DMS153 (cell line): ENCODE measurements at regions not wholly inside any gene's neighbourhood (a gene's known extent, or its start where the extent isn't known, plus 50 kb on each side); places are given as distances from the start of the nearest gene placed in this dataset.
"Not testable (repeated sequence)": the region's sequence is repeated elsewhere in the genome, so short reads cannot be mapped to it uniquely, and the experiment has no call there.

Experiments
- DNase-seq: peaks from one replicate; lab custom pipeline; 2025; lab: John Stamatoyannopoulos, UW

DNA sequence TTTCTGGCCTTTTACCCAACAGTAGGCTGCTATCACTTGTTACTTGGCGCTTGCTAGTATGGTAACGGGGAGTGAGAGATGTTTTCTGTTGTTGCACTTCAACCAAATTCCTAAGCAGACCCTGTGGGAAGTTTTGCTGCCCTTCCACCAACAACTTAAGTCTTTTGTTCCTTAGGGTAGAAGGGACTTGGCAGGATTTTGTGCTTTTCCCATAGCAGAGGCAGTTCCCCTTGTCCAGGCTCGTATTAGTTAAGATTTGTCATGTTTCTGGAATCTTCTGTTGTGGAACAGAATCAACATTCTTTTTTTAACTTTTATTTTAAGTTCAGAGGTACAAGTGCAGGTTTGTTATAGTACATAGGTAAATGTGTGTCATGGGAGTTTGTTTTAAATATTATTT lies 73.2 kb upstream of the SGIP1 start:
- DNase-seq = no peak

DNA sequence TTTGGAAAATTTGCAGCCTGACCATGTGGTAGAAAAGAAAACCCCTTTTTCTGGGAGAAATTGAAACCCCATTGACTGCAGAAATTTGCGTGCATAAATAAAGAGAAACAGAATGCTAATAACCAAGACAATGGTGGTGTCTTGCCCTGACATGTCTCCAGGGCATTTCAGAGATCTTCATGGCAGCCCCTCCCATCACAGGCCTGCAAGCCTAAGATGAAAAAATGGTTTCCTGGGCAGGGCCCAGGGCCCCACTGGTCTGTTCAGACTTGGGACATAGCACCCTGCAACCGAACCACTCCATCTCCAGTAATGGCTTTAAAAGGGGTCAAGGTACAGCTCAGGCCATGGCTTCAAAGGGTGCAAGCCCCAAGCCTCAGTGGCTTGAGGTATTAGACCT lies 71.6 kb upstream of the SGIP1 start:
- DNase-seq = no peak

DNA sequence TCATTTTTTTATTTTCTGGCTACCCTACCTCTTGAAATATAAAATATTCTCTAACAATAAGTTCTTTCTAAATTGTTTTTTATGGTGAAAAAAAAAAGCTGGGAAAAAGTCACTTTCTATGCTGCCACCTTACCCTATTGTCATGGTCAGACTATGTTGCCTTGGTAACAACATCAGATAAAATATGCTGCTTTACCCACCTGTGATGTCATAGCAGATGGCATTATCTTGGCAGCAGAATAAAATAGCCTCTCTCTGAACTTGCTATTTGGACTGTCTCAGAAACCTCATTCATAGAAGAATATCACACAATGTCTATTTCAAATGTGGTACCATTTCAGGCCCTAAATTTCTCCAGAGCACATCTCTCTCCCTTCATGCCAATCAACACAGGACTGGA lies 69.6 kb upstream of the SGIP1 start:
- no peak for DNase-seq

DNA sequence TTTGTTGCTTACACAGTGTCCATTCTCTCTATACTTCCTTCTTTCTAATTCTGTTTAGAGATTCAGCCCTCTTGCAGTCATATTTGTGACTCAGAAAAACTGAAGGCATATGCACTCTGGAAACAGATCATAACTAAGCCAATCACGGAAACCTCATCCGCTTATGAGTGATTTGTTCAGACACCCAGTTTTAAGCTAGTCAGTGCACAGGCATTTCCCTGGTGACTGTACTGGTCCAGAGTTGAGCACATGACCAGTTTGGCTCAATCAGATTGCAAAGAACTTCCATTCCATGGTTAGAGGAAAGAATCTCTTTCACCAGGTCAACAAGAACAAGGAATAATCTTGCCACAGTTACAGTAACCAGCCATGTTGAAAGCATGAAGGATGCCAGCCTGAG lies 69.2 kb upstream of the SGIP1 start:
- no peak for DNase-seq

DNA sequence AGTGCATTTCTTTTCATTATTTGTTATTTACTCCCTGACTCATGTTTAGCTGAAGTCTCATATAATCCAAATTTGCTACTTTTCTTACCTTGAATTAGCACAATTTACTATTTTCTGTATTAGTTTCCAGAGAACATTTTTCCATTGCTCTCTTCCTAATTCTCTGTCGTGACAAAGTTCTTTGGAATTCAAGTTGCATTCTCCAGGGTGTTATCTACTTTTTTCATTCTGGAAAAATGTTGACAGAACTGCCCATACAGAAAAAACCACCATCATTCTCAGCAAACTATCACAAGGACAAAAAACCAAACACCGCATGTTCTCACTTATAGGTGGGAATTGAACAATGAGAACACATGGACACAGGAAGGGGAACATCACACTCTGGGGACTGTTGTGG lies 67.3 kb upstream of the SGIP1 start:
- DNase-seq = not testable (repeated sequence)

DNA sequence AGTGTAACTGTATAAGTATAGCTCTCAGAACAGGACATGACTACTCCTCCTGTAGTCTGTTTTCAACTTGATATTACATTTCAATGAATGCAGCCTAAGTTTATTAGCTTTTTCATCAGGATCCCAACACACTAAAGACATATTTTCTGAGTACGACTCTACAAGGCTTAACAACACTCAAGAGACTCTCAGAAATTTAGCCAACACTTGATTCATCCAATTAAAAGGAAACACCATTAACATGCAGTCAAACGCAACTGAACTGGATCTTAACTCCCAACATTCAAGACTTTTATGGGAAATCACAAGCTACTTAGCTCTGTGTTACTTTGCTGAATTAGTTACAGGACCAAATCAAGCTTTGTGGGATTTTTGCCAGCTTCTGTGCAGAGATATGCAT lies 65.2 kb upstream of the SGIP1 start:
- no peak for DNase-seq

DNA sequence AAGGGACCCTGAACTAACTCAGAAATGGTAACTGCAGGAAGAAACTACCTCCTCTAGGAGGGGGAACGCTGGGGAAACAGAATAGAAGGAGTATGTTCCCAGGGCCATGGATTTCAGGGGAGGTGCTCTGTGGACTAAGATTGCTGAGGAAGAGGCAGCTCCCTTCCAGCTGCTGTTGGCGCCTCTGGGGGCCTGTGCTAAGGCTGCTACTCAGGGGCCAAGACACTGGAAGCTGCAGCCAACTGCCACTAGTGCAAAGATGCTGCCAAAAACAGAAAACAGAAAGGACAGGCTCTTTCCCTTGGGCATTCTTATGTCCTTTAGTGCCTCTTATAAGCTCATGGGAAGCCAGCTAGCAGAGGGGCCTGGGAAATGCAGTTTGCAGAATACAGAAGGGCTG lies 58.0 kb upstream of the SGIP1 start:
- DNase-seq = no peak

DNA sequence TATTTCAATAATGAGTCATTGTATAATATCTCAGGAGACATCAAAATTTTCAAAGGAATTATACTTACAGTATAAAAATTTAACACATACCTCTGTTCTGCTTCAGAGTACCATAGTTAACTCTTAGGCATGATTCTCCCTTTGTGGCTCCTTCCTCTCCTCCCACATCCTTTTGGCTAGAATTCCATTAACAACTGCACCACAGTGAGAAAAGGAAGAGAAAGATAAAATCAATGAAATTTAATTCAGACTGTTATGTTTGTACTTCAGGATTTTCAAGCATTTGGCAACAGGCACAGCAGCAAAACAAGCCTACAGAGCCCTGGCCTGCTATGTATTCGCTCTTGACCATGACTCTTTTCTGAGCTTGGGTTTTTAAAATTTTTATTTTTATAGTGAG lies 57.2 kb upstream of the SGIP1 start:
- no peak for DNase-seq

DNA sequence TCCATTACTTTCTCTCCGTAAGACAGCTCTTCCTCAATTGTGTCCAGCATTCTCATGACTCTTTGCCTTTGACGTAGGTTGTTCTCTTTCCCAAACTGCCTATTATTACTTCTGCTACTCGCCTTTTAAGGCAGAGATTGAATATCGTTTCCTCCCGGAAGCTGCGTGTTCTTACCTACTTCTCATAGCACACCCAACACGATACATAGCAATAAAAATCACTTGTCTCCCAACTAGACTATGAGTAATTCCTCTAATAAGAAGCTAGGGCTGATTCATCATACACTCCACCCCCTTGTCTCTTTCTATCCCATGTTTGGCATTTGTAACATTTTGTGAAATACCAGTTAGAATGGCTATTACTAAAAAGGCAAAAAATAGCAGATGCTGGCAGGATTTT lies 55.8 kb upstream of the SGIP1 start:
- DNase-seq = no peak

DNA sequence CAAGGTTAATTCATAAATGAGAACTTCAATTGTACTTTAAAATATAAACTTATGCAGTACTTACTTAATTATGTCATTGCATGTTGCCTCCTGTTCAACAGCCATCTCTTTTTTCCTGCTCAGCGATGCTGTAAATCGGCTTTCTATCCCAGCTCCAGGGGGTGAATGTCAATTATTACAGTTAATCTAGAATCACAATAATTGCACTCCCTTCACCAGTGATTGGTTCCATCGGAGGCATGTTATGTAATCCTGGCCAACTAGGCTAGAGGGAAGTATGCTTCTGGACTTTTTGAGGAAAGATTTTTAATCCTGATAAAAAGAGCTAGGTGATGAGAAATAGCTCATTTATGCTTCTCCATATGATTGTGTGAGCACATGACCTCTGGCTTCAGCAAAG lies 53.8 kb upstream of the SGIP1 start:
- DNase-seq = no peak

DNA sequence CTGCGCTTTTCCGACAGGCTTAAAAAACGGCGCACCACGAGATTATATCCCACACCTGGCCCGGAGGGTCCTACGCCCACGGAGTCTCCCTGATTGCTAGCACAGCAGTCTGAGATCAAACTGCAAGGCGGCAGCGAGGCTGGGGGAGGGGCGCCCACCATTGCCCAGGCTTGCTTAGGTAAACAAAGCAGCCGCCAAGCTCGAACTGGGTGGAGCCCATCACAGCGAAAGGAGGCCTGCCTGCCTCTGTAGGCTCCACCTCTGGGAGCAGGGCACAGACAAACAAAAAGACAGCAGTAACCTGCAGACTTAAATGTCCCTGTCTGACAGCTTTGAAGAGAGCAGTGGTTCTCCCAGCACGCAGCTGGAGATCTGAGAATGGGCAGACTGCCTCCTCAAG lies 52.7 kb upstream of the SGIP1 start:
- DNase-seq = not testable (repeated sequence)
